ENCODE measurements at regions not wholly inside any gene's neighbourhood (a gene's known extent, or its start where the extent isn't known, plus 50 kb on each side); places are given as distances from the start of the nearest gene placed in this dataset.
"Not testable (repeated sequence)": the region's sequence is repeated elsewhere in the genome, so short reads cannot be mapped to it uniquely, and the experiment has no call there.

- Histone ChIP-seq H4K5ac (ENCODE audit: low read length) (no peak overlapping the region), H3K4me1 (ENCODE audit: control insufficient read depth, low read depth, low read length) (no peaks in the 10 kb centered on the region), H3K4ac (ENCODE audit: low read depth, low read length) (no peak overlapping the region), H3K23ac (ENCODE audit: low read length) (no peak overlapping the region), H3K36me3 (ENCODE audit: control insufficient read depth, insufficient read depth, low read length) (no peaks in the 10 kb centered on the region), H2AK5ac (ENCODE audit: low read length) (no peak overlapping the region), H4K8ac (ENCODE audit: low read depth, low read length) (no peak overlapping the region), H3K4me2 (ENCODE audit: low read length) (no peak overlapping the region), H3K9ac (ENCODE audit: low read length) (no peak overlapping the region), H2BK5ac (ENCODE audit: low read length) (no peak overlapping the region), H3K27ac (ENCODE audit: low read depth, low read length) (no peak overlapping the region), H3K79me1 (ENCODE audit: low read length) (no peaks in the 10 kb centered on the region), H3K56ac (ENCODE audit: low read length) (no peak overlapping the region), H2BK120ac (ENCODE audit: low read depth, low read length) (no peak overlapping the region), H3K4me3 (ENCODE audit: low read length) (no peak overlapping the region), H2BK15ac (replicated peaks; ENCODE audit: low read depth) (no peak overlapping the region), H3K79me2 (ENCODE audit: control insufficient read depth, insufficient read depth, low read length) (no peaks in the 10 kb centered on the region), H3K27me3 (ENCODE audit: insufficient read depth, low read length, poor library complexity) (no peaks in the 10 kb centered on the region), H3K18ac (ENCODE audit: low read length) (no peak overlapping the region)
- WGBS (ENCODE audit: extremely low coverage, insufficient coverage, low lambda C conversion rate) = no CpG with 5 or more reads among the region's 54 CpGs
- DNase-seq = no peak
Measured at GRCh38 chr2:582792-583528, 94.2 kb downstream of the TMEM18 start.

DNA sequence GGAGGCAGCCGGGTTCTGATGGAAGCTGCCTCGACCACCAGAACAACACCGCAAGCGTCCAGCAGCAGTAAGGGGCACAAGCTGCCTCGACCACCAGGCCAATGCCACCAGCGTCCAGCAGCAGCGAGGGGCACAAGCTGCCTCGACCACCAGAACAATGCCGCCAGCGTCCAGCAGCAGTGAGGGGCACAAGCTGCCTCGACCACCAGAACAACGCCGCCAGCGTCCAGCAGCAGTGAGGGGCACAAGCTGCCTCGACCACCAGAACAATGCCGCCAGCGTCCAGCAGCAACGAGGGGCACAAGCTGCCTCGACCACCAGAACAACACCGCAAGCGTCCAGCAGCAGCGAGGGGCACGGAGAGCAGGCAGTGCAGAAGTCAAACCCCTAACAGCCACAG is 94.9 kb downstream of the TMEM18 start:
- no CpG with 5 or more reads among the region's 23 CpGs for WGBS (ENCODE audit: extremely low coverage, insufficient coverage, low lambda C conversion rate)
- not testable (repeated sequence) for H2BK5ac ChIP-seq (ENCODE audit: low read length); H3K27ac ChIP-seq (ENCODE audit: low read depth, low read length)

GRCh38 chr2:579961-580360 is 97.2 kb downstream of the TMEM18 start:
- no peak overlapping the region for H3K23ac ChIP-seq (ENCODE audit: low read length)
- H3K56ac ChIP-seq (ENCODE audit: low read length) = no peak overlapping the region
- DNase-seq = no peak
- H2BK120ac ChIP-seq (ENCODE audit: low read depth, low read length) = no peak overlapping the region
- H3K36me3 ChIP-seq (ENCODE audit: control insufficient read depth, insufficient read depth, low read length) = no peaks in the 10 kb centered on the region
- H3K4me1 ChIP-seq (ENCODE audit: control insufficient read depth, low read depth, low read length) = no peaks in the 10 kb centered on the region
- no peak overlapping the region for H3K18ac ChIP-seq (ENCODE audit: low read length)
- no peak overlapping the region for H3K9ac ChIP-seq (ENCODE audit: low read length)
- H4K8ac ChIP-seq (ENCODE audit: low read depth, low read length) = no peak overlapping the region
- H3K79me1 ChIP-seq (ENCODE audit: low read length) = no peaks in the 10 kb centered on the region
- H3K4me2 ChIP-seq (ENCODE audit: low read length) = no peak overlapping the region
- no peak overlapping the region for H4K5ac ChIP-seq (ENCODE audit: low read length)
- H3K27me3 ChIP-seq (ENCODE audit: insufficient read depth, low read length, poor library complexity) = no peaks in the 10 kb centered on the region
- no peak overlapping the region for H3K27ac ChIP-seq (ENCODE audit: low read depth, low read length)
- H3K79me2 ChIP-seq (ENCODE audit: control insufficient read depth, insufficient read depth, low read length) = no peaks in the 10 kb centered on the region
- no peak overlapping the region for H3K4ac ChIP-seq (ENCODE audit: low read depth, low read length)
- no peak overlapping the region for H3K4me3 ChIP-seq (ENCODE audit: low read length)
- H2BK5ac ChIP-seq (ENCODE audit: low read length) = no peak overlapping the region
- H2BK15ac ChIP-seq (replicated peaks; ENCODE audit: low read depth) = no peak overlapping the region
- no CpG with 5 or more reads among the region's 8 CpGs for WGBS (ENCODE audit: extremely low coverage, insufficient coverage, low lambda C conversion rate)
- no peak overlapping the region for H2AK5ac ChIP-seq (ENCODE audit: low read length)

More for the DNA sequence above, 94.9 kb downstream of the TMEM18 start:
- not testable (repeated sequence) for H3K27me3 ChIP-seq (ENCODE audit: insufficient read depth, low read length, poor library complexity); H3K4me2 ChIP-seq (ENCODE audit: low read length); H3K56ac ChIP-seq (ENCODE audit: low read length); H2BK15ac ChIP-seq (replicated peaks; ENCODE audit: low read depth); H4K5ac ChIP-seq (ENCODE audit: low read length); H3K9ac ChIP-seq (ENCODE audit: low read length); H2BK120ac ChIP-seq (ENCODE audit: low read depth, low read length); H3K23ac ChIP-seq (ENCODE audit: low read length); H3K4ac ChIP-seq (ENCODE audit: low read depth, low read length); H3K4me3 ChIP-seq (ENCODE audit: low read length); H3K79me2 ChIP-seq (ENCODE audit: control insufficient read depth, insufficient read depth, low read length); H2AK5ac ChIP-seq (ENCODE audit: low read length); H3K18ac ChIP-seq (ENCODE audit: low read length); H4K8ac ChIP-seq (ENCODE audit: low read depth, low read length); H3K36me3 ChIP-seq (ENCODE audit: control insufficient read depth, insufficient read depth, low read length); H3K4me1 ChIP-seq (ENCODE audit: control insufficient read depth, low read depth, low read length); H3K79me1 ChIP-seq (ENCODE audit: low read length); DNase-seq

GRCh38 chr2:579351-579886 is 97.8 kb downstream of the TMEM18 start:
- no peak overlapping the region for H3K27ac ChIP-seq (ENCODE audit: low read depth, low read length)
- H3K36me3 ChIP-seq (ENCODE audit: control insufficient read depth, insufficient read depth, low read length) = no peaks in the 10 kb centered on the region
- H2BK15ac ChIP-seq (replicated peaks; ENCODE audit: low read depth) = no peak overlapping the region
- no peaks in the 10 kb centered on the region for H3K79me1 ChIP-seq (ENCODE audit: low read length)
- no peak overlapping the region for H3K9ac ChIP-seq (ENCODE audit: low read length)
- H3K4me1 ChIP-seq (ENCODE audit: control insufficient read depth, low read depth, low read length) = no peaks in the 10 kb centered on the region
- no peak overlapping the region for H3K4me3 ChIP-seq (ENCODE audit: low read length)
- no peaks in the 10 kb centered on the region for H3K27me3 ChIP-seq (ENCODE audit: insufficient read depth, low read length, poor library complexity)
- no peaks in the 10 kb centered on the region for H3K79me2 ChIP-seq (ENCODE audit: control insufficient read depth, insufficient read depth, low read length)
- H3K4me2 ChIP-seq (ENCODE audit: low read length) = no peak overlapping the region
- no peak overlapping the region for H3K18ac ChIP-seq (ENCODE audit: low read length)
- no peak overlapping the region for H2BK120ac ChIP-seq (ENCODE audit: low read depth, low read length)
- no peak overlapping the region for H3K4ac ChIP-seq (ENCODE audit: low read depth, low read length)
- no peak overlapping the region for H2BK5ac ChIP-seq (ENCODE audit: low read length)
- no peak for DNase-seq
- H2AK5ac ChIP-seq (ENCODE audit: low read length) = no peak overlapping the region
- H3K56ac ChIP-seq (ENCODE audit: low read length) = no peak overlapping the region
- no peak overlapping the region for H4K8ac ChIP-seq (ENCODE audit: low read depth, low read length)
- WGBS (ENCODE audit: extremely low coverage, insufficient coverage, low lambda C conversion rate) = no CpG with 5 or more reads among the region's 9 CpGs
- no peak overlapping the region for H3K23ac ChIP-seq (ENCODE audit: low read length)
- H4K5ac ChIP-seq (ENCODE audit: low read length) = no peak overlapping the region

- Histone ChIP-seq H3K23ac (ENCODE audit: low read length) (no peak overlapping the region), H4K8ac (ENCODE audit: low read depth, low read length) (no peak overlapping the region), H3K4me3 (ENCODE audit: low read length) (no peak overlapping the region), H2AK5ac (ENCODE audit: low read length) (no peak overlapping the region), H3K18ac (ENCODE audit: low read length) (no peak overlapping the region), H3K36me3 (ENCODE audit: control insufficient read depth, insufficient read depth, low read length) (no peaks in the 10 kb centered on the region), H3K4me1 (ENCODE audit: control insufficient read depth, low read depth, low read length) (no peaks in the 10 kb centered on the region), H4K5ac (ENCODE audit: low read length) (no peak overlapping the region), H3K79me1 (ENCODE audit: low read length) (no peaks in the 10 kb centered on the region), H2BK5ac (ENCODE audit: low read length) (no peak overlapping the region), H3K9ac (ENCODE audit: low read length) (no peak overlapping the region), H3K27ac (ENCODE audit: low read depth, low read length) (no peak overlapping the region), H3K4ac (ENCODE audit: low read depth, low read length) (no peak overlapping the region), H3K27me3 (ENCODE audit: insufficient read depth, low read length, poor library complexity) (no peaks in the 10 kb centered on the region), H3K4me2 (ENCODE audit: low read length) (no peak overlapping the region), H2BK15ac (replicated peaks; ENCODE audit: low read depth) (no peak overlapping the region), H3K56ac (ENCODE audit: low read length) (no peak overlapping the region), H3K79me2 (ENCODE audit: control insufficient read depth, insufficient read depth, low read length) (no peaks in the 10 kb centered on the region), H2BK120ac (ENCODE audit: low read depth, low read length) (no peak overlapping the region)
- no peak for DNase-seq
Measured at GRCh38 chr2:576292-576691, 100.9 kb downstream of the TMEM18 start.

DNA sequence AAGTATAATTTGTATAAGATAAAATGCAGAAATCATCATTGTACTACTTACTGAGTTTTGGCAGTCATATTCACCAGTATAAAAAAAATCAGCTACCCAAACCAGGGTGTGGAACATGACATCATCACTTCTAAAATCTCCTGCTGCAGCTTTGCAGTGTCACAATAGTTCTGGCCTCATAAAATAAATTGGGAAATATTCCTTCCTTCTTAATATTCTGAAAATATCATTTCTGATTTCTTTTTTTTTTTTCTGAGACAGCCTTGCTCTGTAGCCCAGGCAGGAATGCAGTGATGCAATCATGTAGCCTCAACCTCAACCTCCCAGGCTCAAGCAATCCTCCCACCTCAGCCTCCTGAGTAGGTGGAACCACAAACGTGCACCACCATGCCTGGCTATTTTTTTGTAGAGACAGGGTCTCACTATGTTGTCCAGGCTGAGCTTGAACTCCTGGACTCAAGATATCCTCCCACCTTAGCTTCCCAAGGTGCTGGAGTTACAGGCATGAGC is 101.4 kb downstream of the TMEM18 start:
- Histone ChIP-seq H3K56ac (ENCODE audit: low read length) (no peak overlapping the region), H3K4ac (ENCODE audit: low read depth, low read length) (no peak overlapping the region), H3K4me2 (ENCODE audit: low read length) (no peak overlapping the region), H2AK5ac (ENCODE audit: low read length) (no peak overlapping the region), H4K8ac (ENCODE audit: low read depth, low read length) (no peak overlapping the region), H3K4me1 (ENCODE audit: control insufficient read depth, low read depth, low read length) (no peaks in the 10 kb centered on the region), H3K27me3 (ENCODE audit: insufficient read depth, low read length, poor library complexity) (no peaks in the 10 kb centered on the region), H3K79me1 (ENCODE audit: low read length) (no peaks in the 10 kb centered on the region), H4K5ac (ENCODE audit: low read length) (no peak overlapping the region), H2BK120ac (ENCODE audit: low read depth, low read length) (no peak overlapping the region), H3K23ac (ENCODE audit: low read length) (no peak overlapping the region), H3K18ac (ENCODE audit: low read length) (no peak overlapping the region), H3K79me2 (ENCODE audit: control insufficient read depth, insufficient read depth, low read length) (no peaks in the 10 kb centered on the region), H3K27ac (ENCODE audit: low read depth, low read length) (no peak overlapping the region), H3K9ac (ENCODE audit: low read length) (no peak overlapping the region), H3K36me3 (ENCODE audit: control insufficient read depth, insufficient read depth, low read length) (no peaks in the 10 kb centered on the region), H2BK5ac (ENCODE audit: low read length) (no peak overlapping the region), H2BK15ac (replicated peaks; ENCODE audit: low read depth) (no peak overlapping the region), H3K4me3 (ENCODE audit: low read length) (no peak overlapping the region)
- WGBS (ENCODE audit: extremely low coverage, insufficient coverage, low lambda C conversion rate) = no CpG with 5 or more reads among the region's 1 CpG
- DNase-seq = no peak

All from mesendoderm (in vitro differentiated cells).